OCI-LY7 (cell line): ENCODE measurements at regions not wholly inside any gene's neighbourhood (a gene's known extent, or its start where the extent isn't known, plus 50 kb on each side); places are given as distances from the start of the nearest gene placed in this dataset.

ENCODE experiments used
- BruUV-seq: library from RNA; stranded (reverse); fragments of 400-500 nt; replicated peaks from 2 replicates; lab custom pipeline; 2021; lab: Mats Ljungman, UMichigan
- CTCF ChIA-PET: fragments of 300-600 bp; sonication (Branson Sonifier 250); formaldehyde crosslinking; loops from one replicate; lab custom pipeline; 2022; ENCODE audit warnings: antibody characterized with exemption; ENCODE audit not compliant: unreplicated experiment; lab: Charles Lee
- POLR2A ChIA-PET: fragments of 300-600 bp; sonication (Branson Sonifier 250); formaldehyde crosslinking; loops from one replicate; lab custom pipeline; 2022; ENCODE audit warnings: antibody characterized with exemption; lab: Charles Lee
- DNase-seq: peaks from one replicate; pipeline ENCODE4 v3.0.0-alpha.2; 2015; ENCODE audit warnings: low spot score
- H2AFZ ChIP-seq: fragments of 200-600 bp; sonication (generic), shearing (Covaris generic); 2 replicates; pipeline ENCODE4 v1.6.1; 2014; ENCODE audit warnings: mild to moderate bottlenecking, antibody characterized with exemption, low read length, moderate library complexity
- H3K27ac ChIP-seq: fragments of 200-600 bp; sonication (generic); 2 replicates; pipeline ENCODE4 v1.5.1; 2014; ENCODE audit warnings: mixed run types, low read depth, mild to moderate bottlenecking, moderate library complexity, low read length, inconsistent platforms; ENCODE audit not compliant: poor library complexity, severe bottlenecking
- H3K36me3 ChIP-seq: fragments of 200-600 bp; sonication (generic); 2 replicates; pipeline ENCODE4 v1.6.1; 2014; ENCODE audit warnings: mild to moderate bottlenecking, antibody characterized with exemption, low read length, moderate library complexity, mixed read lengths; ENCODE audit not compliant: insufficient read depth
- H3K4me1 ChIP-seq: fragments of 200-600 bp; sonication (generic); 2 replicates; pipeline ENCODE4 v1.5.1; 2014; ENCODE audit warnings: mild to moderate bottlenecking, low read length; ENCODE audit not compliant: insufficient read depth, poor library complexity, severe bottlenecking
- H3K4me2 ChIP-seq: fragments of 200-600 bp; sonication (generic); 2 replicates; pipeline ENCODE4 v1.6.1; 2014; ENCODE audit warnings: mild to moderate bottlenecking, low read length
- H3K4me3 ChIP-seq: fragments of 200-600 bp; sonication (generic); 2 replicates; pipeline ENCODE4 v1.5.1; 2014; ENCODE audit warnings: mild to moderate bottlenecking, low read depth, low read length; ENCODE audit not compliant: poor library complexity, severe bottlenecking
- H3K79me2 ChIP-seq: fragments of 200-600 bp; sonication (generic); 2 replicates; pipeline ENCODE4 v1.6.1; 2016; ENCODE audit warnings: low read depth, mild to moderate bottlenecking, low read length, moderate library complexity, mixed read lengths; ENCODE audit not compliant: insufficient read depth
- H3K9me2 ChIP-seq: fragments of 200-600 bp; sonication (generic); 2 replicates; pipeline ENCODE4 v1.6.1; 2016; ENCODE audit warnings: mild to moderate bottlenecking, low read length, mixed read lengths; ENCODE audit not compliant: insufficient read depth
- H3K9me3 ChIP-seq: fragments of 200-600 bp; sonication (generic); 2 replicates; pipeline ENCODE4 v1.6.1; 2014; ENCODE audit warnings: mild to moderate bottlenecking, mixed run types, low read length, mixed read lengths
- H4K20me1 ChIP-seq: fragments of 200-600 bp; sonication (generic); 2 replicates; pipeline ENCODE4 v1.6.1; 2014; ENCODE audit warnings: mild to moderate bottlenecking, antibody characterized with exemption, low read length, moderate library complexity, mixed read lengths; ENCODE audit not compliant: insufficient read depth
- EZH2phosphoT487 ChIP-seq: fragments of 200-600 bp; sonication (generic); IDR thresholded peaks from 2 replicates; pipeline ENCODE4 v1.6.1; 2018; ENCODE audit warnings: low read depth, borderline replicate concordance, mild to moderate bottlenecking, mixed run types, antibody characterized with exemption, low read length, moderate library complexity, mixed read lengths
- intact Hi-C: fragments of 100-400 bp; cut with micrococcal nuclease; formaldehyde crosslinking; loops from one replicate; pipeline ENCODE4 v1.10.0; 2022; ENCODE audit not compliant: unreplicated experiment
- TF ChIP-seq, protein P1 (sequence below): fragments of 200-600 bp; sonication (generic); conservative IDR thresholded peaks from 2 replicates; pipeline ENCODE4 v1.5.1; 2014; ENCODE audit warnings: mild to moderate bottlenecking, antibody characterized with exemption, low read length, moderate library complexity, mixed read lengths

DNA sequence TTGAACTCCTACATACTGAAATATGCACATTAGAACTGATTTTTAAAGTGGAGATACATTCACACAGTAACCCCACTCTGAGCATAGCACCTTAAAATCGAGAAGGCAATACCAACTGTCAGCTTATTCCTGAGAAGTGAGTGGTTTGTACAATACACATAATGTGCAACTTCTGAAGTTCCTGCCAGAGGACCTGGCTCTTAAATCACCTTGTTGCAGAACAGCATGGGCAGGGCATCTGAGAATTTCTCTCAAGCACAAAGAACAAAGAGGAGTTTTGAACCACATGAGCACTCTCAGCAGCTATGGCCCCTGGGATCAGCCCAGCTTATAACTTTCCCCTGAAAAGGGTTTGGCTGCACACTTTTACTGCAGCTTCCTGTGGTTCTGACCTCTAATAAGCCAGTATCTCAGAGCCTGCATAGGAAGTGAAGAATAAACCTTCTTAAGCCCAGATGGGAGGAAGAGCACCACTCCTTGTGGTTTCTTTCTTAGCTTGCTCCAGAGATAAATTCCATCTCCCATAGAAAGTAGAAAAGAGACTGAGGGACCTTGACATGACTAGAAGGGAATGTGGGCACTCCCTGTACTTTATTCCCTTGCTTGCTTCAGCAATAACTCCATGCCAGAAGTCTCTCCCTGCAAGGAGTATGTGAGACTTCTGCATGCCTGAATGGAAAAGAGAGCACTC is 862.3 kb downstream of the SUCLG1 start:
- no peak overlapping the region for H3K27ac ChIP-seq
- POLR2A ChIA-PET: interaction anchor here (0.6 kb wide), 1 partner anchor 416 kb away, joined by 3 read pairs; no protein-coding TSS in a partner anchor
- no TSS peak for BruUV-seq

DNA sequence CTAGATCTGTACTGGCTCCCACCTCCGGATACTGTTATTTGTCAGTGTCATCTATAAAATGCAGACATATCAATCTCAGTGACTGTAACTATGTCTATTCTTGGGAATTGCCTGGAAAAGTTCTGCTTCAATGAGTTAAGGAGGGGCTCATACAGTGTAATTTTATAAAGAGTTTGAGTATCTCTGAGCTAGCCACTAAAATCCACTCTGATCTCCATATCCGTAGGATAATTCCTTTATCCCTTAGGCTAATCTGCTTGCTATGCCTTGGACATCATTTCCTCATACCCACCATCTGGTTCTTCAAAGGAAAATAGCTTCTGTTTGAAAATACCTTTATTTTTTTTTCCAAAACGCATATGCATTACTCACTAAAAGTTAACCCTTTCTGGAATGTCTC is 863.2 kb downstream of the SUCLG1 start:
- H3K79me2 ChIP-seq: no peaks in the 10 kb centered on the region
- no peak for DNase-seq
- H3K9me3 ChIP-seq: no peaks in the 10 kb centered on the region
- no peak for TF ChIP-seq EZH2phosphoT487
- TF ChIP-seq, protein P1, sequence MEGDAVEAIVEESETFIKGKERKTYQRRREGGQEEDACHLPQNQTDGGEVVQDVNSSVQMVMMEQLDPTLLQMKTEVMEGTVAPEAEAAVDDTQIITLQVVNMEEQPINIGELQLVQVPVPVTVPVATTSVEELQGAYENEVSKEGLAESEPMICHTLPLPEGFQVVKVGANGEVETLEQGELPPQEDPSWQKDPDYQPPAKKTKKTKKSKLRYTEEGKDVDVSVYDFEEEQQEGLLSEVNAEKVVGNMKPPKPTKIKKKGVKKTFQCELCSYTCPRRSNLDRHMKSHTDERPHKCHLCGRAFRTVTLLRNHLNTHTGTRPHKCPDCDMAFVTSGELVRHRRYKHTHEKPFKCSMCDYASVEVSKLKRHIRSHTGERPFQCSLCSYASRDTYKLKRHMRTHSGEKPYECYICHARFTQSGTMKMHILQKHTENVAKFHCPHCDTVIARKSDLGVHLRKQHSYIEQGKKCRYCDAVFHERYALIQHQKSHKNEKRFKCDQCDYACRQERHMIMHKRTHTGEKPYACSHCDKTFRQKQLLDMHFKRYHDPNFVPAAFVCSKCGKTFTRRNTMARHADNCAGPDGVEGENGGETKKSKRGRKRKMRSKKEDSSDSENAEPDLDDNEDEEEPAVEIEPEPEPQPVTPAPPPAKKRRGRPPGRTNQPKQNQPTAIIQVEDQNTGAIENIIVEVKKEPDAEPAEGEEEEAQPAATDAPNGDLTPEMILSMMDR: no peak
- H3K9me2 ChIP-seq: no peaks in the 10 kb centered on the region
- H4K20me1 ChIP-seq: no peaks in the 10 kb centered on the region
- H2AFZ ChIP-seq: no peak overlapping the region
- CTCF ChIA-PET: no interaction called here
- intact Hi-C loops: no loop called here
- H3K36me3 ChIP-seq: no peaks in the 10 kb centered on the region
- H3K4me1 ChIP-seq: no peaks in the 10 kb centered on the region
- no peak overlapping the region for H3K4me2 ChIP-seq
- H3K27ac ChIP-seq: no peak overlapping the region
- POLR2A ChIA-PET: interaction anchor here (0.5 kb wide), 1 partner anchor 209 kb away, joined by 3 read pairs; no protein-coding TSS in a partner anchor
- no peak overlapping the region for H3K4me3 ChIP-seq
- BruUV-seq: no TSS peak

More for the DNA sequence above, 862.3 kb downstream of the SUCLG1 start:
- no peak for DNase-seq
- Histone ChIP-seq H3K9me2 (no peaks in the 10 kb centered on the region), H4K20me1 (no peaks in the 10 kb centered on the region), H3K9me3 (no peaks in the 10 kb centered on the region), H2AFZ (no peak overlapping the region), H3K4me1 (no peaks in the 10 kb centered on the region), H3K4me2 (no peak overlapping the region), H3K36me3 (no peaks in the 10 kb centered on the region), H3K79me2 (no peaks in the 10 kb centered on the region), H3K4me3 (no peak overlapping the region)
- TF ChIP-seq, protein P1: no peak
- no peak for TF ChIP-seq EZH2phosphoT487
- CTCF ChIA-PET: no interaction called here
- intact Hi-C loops: no loop called here

DNA sequence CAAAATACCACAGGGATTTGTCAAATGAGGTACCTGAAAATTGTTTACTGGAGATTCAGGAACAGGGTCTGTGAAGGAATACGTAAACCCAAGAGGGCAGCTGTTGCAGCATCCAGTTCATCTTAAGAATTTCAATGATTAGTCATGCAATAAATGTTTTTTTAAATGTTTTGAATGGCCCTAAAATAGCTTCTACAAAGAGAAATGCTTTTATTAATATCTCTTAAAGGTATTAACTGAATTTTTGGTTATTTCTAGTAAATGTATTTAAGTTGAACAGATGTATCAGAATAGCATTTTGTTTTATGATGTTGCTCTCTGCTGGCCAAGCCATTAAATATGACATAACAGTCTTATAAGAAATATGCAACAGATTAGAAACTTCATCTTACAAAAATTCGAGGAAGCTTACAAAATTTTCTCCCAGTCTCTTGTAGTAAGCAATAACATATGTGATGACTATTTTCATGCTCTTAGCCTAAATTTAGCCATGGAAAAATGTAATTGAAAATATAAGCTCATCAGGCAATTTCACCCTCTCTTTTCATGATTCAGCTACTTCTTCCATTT is 863.9 kb downstream of the SUCLG1 start:
- Histone ChIP-seq H3K4me2 (no peak overlapping the region), H3K27ac (no peak overlapping the region), H3K79me2 (no peaks in the 10 kb centered on the region), H3K36me3 (no peaks in the 10 kb centered on the region), H2AFZ (no peak overlapping the region), H3K9me3 (no peaks in the 10 kb centered on the region), H4K20me1 (no peaks in the 10 kb centered on the region), H3K9me2 (no peaks in the 10 kb centered on the region), H3K4me3 (no peak overlapping the region), H3K4me1 (no peaks in the 10 kb centered on the region)
- CTCF ChIA-PET: no interaction called here
- TF ChIP-seq EZH2phosphoT487: no peak
- TF ChIP-seq, protein P1: no peak
- BruUV-seq: no TSS peak
- intact Hi-C loops: no loop called here
- POLR2A ChIA-PET: interaction anchor here (0.5 kb wide), 1 partner anchor 208 kb away, joined by 3 read pairs; no protein-coding TSS in a partner anchor
- DNase-seq: no peak
